ENCODE measurements at regions not wholly inside any gene's neighbourhood (a gene's known extent, or its start where the extent isn't known, plus 50 kb on each side); places are given as distances from the start of the nearest gene placed in this dataset.
A peak's percentile ranks its signal among the peaks of the same experiment; 100 is the strongest.
"Not testable (repeated sequence)": the region's sequence is repeated elsewhere in the genome, so short reads cannot be mapped to it uniquely, and the experiment has no call there.

GRCh38 chr5:107772418-107773310 is 101.9 kb upstream of the EFNA5 start:
- peak in 2 of 56 donors; percentile 0 to 10 for DNase-seq

DNA sequence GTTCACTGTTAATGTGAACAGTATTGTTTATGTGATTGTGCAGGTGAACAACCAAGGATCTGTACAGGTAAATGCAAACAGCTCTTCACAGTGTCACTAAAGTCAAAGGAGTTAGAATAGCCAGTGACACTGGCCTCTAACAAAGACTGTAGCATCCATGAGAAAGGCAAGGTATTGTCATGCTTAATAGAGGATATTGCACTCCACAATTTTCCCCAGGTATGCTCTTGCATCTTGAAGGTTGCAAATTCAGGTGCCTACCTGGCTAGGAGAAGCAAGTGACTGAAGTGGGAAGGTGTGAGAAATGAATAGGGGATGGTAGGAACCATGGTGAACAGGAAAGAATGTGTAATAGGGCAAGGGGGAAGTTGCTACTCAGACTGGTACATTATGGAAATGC is 101.2 kb upstream of the EFNA5 start:
- no peak for DNase-seq

- no peak for DNase-seq
Measured at GRCh38 chr5:107770051-107770450, 99.3 kb upstream of the EFNA5 start.

DNA sequence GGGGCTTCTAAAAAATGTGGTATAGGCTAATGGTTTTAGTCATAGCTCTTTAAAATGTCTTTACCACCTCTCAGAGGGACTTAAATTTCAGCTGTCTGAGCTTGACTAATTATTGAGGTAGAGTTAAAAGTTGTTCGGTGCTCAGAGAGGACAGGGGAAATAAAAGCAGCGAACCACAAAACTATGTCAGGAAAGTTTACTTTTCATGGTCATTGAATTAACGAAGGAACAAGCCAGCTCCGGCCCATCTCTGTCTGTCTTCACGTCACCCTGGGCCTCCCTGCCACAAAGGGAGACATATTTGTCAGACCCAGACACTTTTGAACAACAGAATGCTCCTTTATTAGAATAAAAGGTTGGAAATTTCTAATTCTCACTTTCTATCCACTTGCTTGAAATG is 98.8 kb upstream of the EFNA5 start:
- no peak for DNase-seq

GRCh38 chr5:107766972-107767371 is 96.2 kb upstream of the EFNA5 start:
- DNase-seq: no peak

- DNase-seq: no peak
Measured at GRCh38 chr5:107766439-107766838, 95.7 kb upstream of the EFNA5 start.

- no peak for DNase-seq
Measured at GRCh38 chr5:107765805-107766063, 95.0 kb upstream of the EFNA5 start.

DNA sequence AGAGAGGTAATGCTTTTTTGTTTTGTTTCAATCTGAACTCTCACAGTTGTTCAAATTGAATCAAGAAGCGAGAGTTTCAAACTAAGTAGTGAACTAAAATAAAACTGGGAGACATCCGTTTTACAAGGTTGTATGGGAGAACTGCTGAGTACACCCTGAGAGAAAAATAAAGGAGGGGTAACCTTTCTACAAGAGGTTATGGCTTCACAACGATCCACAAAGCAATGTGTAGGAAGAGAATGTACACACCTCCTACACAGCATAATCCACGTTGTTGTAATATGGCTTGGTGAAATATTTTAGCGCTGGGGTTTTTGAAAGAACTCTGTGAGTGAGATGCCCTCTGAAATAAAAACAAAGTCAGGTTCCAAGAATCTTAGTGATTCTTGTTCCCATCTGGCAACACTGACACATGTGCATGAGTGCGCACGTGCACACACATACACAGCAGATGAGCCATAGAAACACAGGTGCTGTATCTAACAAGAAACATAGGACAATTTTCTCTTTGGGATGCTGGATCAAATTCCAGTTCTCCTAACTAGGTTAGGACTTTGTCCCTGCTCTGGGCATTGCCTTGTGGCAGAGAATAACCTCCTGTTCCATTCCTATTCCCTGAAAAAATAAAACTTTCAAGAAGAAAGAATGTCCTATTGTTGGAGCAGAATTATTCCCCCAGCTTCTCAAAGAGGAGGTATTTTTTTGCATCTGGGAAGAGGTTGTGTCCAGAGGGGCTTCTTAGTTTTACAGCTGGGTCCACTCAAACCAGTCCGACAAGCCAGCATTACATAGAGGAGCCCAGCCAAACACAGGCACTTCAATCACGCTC is 94.5 kb upstream of the EFNA5 start:
- no peak for DNase-seq

GRCh38 chr5:107764282-107764681 is 93.5 kb upstream of the EFNA5 start:
- DNase-seq: no peak

GRCh38 chr5:107753427-107753826 is 82.7 kb upstream of the EFNA5 start:
- DNase-seq: no peak

DNA sequence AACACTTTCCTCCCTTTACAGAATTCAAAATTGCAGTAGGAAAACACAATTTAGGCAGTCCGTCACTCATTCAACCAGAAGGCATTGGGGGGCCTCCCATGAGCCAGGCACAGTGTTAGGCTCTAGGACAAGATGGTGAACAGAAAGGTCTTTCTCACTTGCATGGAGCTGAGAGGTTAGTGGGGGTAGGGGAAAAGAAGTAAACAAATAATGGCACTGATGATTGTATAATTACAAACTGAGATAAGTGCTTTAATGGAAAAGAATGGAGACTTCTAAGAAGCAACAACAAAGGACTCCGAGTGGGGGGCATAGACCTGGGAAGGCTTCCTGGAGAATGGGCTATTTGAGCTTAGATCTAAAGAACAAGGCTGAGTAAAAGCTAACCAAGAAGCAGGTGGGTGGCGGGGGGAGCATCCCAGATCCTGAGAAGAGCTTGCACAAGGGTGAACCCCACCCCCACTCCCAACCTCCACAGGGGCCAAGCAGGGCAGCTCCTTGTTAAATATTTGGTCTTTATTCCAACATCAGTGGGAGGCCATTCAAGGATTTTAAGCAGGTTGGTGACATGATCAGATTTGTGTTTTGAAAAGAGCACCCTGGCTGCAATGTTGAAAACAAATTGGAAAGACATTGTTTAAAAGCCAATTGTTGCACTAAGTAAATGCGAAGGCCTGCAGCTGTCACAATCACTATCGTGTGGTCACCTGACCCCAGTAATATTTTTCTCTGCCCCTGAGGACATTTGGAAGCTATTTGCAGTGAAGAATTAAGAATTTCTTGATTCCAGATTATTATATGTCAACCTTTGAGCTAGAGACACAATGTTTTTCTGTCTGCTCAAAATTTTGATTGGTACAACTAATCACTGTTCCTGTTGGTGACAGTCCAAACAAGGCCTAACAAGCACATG is 73.9 kb upstream of the EFNA5 start:
- no peak for DNase-seq

GRCh38 chr5:107743373-107744000 is 72.8 kb upstream of the EFNA5 start:
- DNase-seq: peak in 8 of 56 donors; percentile 1 to 31 (median 4)

DNA sequence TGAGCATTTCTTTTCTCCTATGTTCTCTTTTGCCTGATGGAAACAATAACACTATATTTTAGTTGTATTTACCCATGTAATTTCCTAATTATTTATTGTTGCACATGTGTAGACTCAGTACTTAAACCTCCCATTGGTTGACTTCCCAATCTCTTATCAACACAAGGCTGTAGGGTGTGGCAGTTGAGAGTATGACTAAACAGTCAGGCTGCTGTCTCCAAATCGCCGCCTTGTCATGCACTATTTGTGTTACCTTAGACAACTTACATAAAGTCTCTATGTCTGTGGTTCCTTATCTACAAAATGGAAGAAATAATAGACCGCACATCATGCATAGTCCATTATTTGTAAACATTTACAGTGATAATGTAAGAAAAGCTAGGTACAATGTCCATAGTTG is 68.9 kb upstream of the EFNA5 start:
- no peak for DNase-seq

DNA sequence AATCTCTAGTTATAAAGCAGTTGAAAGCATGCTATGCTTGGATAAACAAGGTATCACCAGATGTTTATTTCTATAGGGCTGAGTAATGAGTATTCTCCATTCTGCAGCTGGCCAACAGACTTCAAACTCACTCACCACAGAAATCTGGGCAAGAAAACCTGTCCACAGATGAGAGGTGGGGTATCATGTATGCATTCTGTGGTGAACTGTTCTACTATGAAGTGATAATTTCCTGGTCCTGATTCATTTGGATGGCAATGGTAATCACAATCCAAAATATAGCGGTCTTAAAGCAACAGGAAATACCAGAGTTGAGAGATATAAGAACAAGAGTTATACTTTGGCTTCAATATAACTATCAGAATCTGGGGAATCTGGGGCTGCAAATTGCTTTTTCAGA is 65.9 kb upstream of the EFNA5 start:
- no peak for DNase-seq

- DNase-seq: not testable (repeated sequence)
Measured at GRCh38 chr5:107736089-107736488, 65.4 kb upstream of the EFNA5 start.

- DNase-seq: no peak
Measured at GRCh38 chr5:107735558-107735957, 64.8 kb upstream of the EFNA5 start.

- no peak for DNase-seq
Measured at GRCh38 chr5:107726896-107727295, 56.2 kb upstream of the EFNA5 start.

GRCh38 chr5:107724642-107725041 is 53.9 kb upstream of the EFNA5 start:
- no peak for DNase-seq

DNA sequence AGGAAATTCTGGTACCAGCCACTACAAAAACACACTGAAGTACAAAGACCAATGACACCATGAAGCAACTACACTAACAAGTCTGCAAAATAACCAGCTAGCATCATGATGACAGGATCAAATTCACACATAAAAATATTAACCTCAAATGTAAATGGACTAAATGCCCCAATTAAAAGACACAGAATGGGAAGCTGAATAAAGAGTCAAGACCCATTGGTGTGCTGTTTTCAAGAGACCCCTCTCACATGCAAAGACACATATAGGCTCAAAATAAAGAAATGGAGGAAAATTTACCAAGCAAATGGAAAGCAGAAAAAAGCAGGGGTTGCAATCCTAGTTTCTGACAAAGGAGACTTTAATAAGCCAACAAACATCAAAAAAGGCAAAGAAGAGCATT is 50.5 kb upstream of the EFNA5 start:
- not testable (repeated sequence) for DNase-seq

All from nucleus accumbens (tissue), 56 donors.